GM12878 (cell line): ENCODE measurements at regions not wholly inside any gene's neighbourhood (a gene's known extent, or its start where the extent isn't known, plus 50 kb on each side); places are given as distances from the start of the nearest gene placed in this dataset.

Experiments used
- ATAC-seq: fragments of 200-7000 bp; cut with Tn5 transposase; 3 replicates; pipeline ENCODE4 v1.9.1; 2020; ENCODE audit warnings: mild to moderate bottlenecking, moderate library complexity
- BruUV-seq: library from RNA; stranded (reverse); fragments of 400-500 nt; replicated peaks from 2 replicates; lab custom pipeline; 2021; lab: Mats Ljungman, UMichigan
- CTCF ChIA-PET: fragments of 300-600 bp; sonication (Branson Sonifier 250); formaldehyde crosslinking; extraction: SDS; loops from one replicate; lab custom pipeline; 2021; ENCODE audit warnings: inconsistent platforms; lab: Yijun Ruan, JAX
- POLR2A ChIA-PET: fragments of 350-600 bp; formaldehyde crosslinking; extraction: SDS; loops from one replicate; lab custom pipeline; 2021; ENCODE audit warnings: inconsistent platforms; lab: Charles Lee
- RAD21 ChIA-PET: fragments of 300-600 bp; sonication (Branson Sonifier 250); formaldehyde crosslinking; loops from one replicate; lab custom pipeline; 2023; ENCODE audit warnings: antibody characterized with exemption; ENCODE audit not compliant: unreplicated experiment; lab: Charles Lee
- SMC1A ChIA-PET: fragments of 300-600 bp; sonication (Branson Sonifier 250); formaldehyde crosslinking; loops from one replicate; lab custom pipeline; 2023; ENCODE audit not compliant: unreplicated experiment, uncharacterized antibody; lab: Charles Lee
- DNase-seq: peaks from one replicate; pipeline ENCODE4 v3.0.0-alpha.2; 2011; ENCODE audit warnings: low read depth, low spot score
- FAIRE-seq: peaks from 3 replicates; lab custom pipeline; 2011; peaks lifted over from hg19 to GRCh38; lab: Jason Lieb, UNC
- H2AFZ ChIP-seq: 2 replicates; pipeline ENCODE4 v1.6.0; 2011; ENCODE audit warnings: low read depth, low read length, control low read depth; ENCODE audit not compliant: control insufficient read depth
- H3K27ac ChIP-seq: 2 replicates; pipeline ENCODE4 v1.5.1; 2011; ENCODE audit warnings: control low read depth; ENCODE audit not compliant: control insufficient read depth, insufficient read depth
- H3K27me3 ChIP-seq, 2 experiments: replicated peaks in 1 of 2; 2 replicates each; pipeline versions ENCODE4 v1.6.0 to v1.6.1; 2011; ENCODE audit warnings: low read length in 1 of 2; ENCODE audit not compliant: control insufficient read depth in 2 of 2, insufficient read depth in 2 of 2
- H3K36me3 ChIP-seq, 2 experiments: 2 replicates each; pipeline ENCODE4 v1.5.1; 2011; ENCODE audit warnings: low read length in 1 of 2; ENCODE audit not compliant: control insufficient read depth in 2 of 2, insufficient read depth in 2 of 2
- H3K4me1 ChIP-seq: 2 replicates; pipeline ENCODE4 v1.6.1; 2011; ENCODE audit warnings: mild to moderate bottlenecking, low read length, moderate library complexity, mixed read lengths; ENCODE audit not compliant: control insufficient read depth, insufficient read depth
- H3K4me2 ChIP-seq: 2 replicates; pipeline ENCODE4 v1.6.0; 2011; ENCODE audit warnings: control low read depth; ENCODE audit not compliant: control insufficient read depth, insufficient read depth
- H3K4me3 ChIP-seq: fragments of 200-600 bp; sonication (generic); 2 replicates; pipeline ENCODE4 v1.5.1; 2016
- H3K79me2 ChIP-seq: 2 replicates; pipeline ENCODE4 v1.6.0; 2011; ENCODE audit warnings: low read length; ENCODE audit not compliant: control insufficient read depth, insufficient read depth
- H3K9ac ChIP-seq: 2 replicates; pipeline ENCODE4 v1.8.0; 2011; ENCODE audit warnings: low read length, control low read depth, mixed read lengths; ENCODE audit not compliant: control insufficient read depth, insufficient read depth
- H3K9me3 ChIP-seq: replicated peaks from 3 replicates; pipeline ENCODE4 v1.5.1; 2011; ENCODE audit warnings: mild to moderate bottlenecking, low read length; ENCODE audit not compliant: control insufficient read depth, insufficient read depth
- H4K20me1 ChIP-seq: 2 replicates; pipeline ENCODE4 v1.6.0; 2011; ENCODE audit not compliant: control insufficient read depth, insufficient read depth
- LARP7 ChIP-seq: fragments of 450-650 bp; IDR thresholded peaks from 2 replicates; pipeline ENCODE4 v1.6.1; 2017; ENCODE audit warnings: mild to moderate bottlenecking
- RAD21 ChIP-seq: IDR thresholded peaks from 2 replicates; pipeline ENCODE4 v1.6.1; 2011; ENCODE audit warnings: mild to moderate bottlenecking, low read depth, low read length, moderate library complexity; ENCODE audit not compliant: insufficient read depth
- RB1 ChIP-seq: fragments of 450-650 bp; formaldehyde crosslinking; IDR thresholded peaks from 2 replicates; pipeline ENCODE4 v1.6.1; 2017; ENCODE audit warnings: mild to moderate bottlenecking, borderline replicate concordance
- RELA ChIP-seq: fragments of 450-650 bp; IDR thresholded peaks from 2 replicates; pipeline ENCODE4 v1.8.0; 2014; ENCODE audit warnings: borderline replicate concordance; ENCODE audit not compliant: partially characterized antibody
- WGBS: methylation state at CpG from one replicate; pipeline ENCODE4 v1.1.6; 2016; ENCODE audit warnings: low lambda C conversion rate; ENCODE audit not compliant: insufficient replicate concordance, insufficient coverage; ENCODE audit errors: missing lambda C conversion rate; 5-methylcytosine and 5-hydroxymethylcytosine counted together
- in situ Hi-C: fragments of 300-500 bp; cut with MboI; formaldehyde crosslinking; loops from 9 replicates; pipeline ENCODE4 v1.14.3; 2018; ENCODE audit warnings: mixed read lengths
- intact Hi-C: fragments of 100-400 bp; cut with micrococcal nuclease; formaldehyde crosslinking; loops from one replicate; pipeline ENCODE4 v1.14.2; 2022; ENCODE audit not compliant: unreplicated experiment
- TF ChIP-seq, protein P1 (sequence below): IDR thresholded peaks from 2 replicates; pipeline ENCODE4 v1.6.1; 2011; ENCODE audit warnings: low read depth, mild to moderate bottlenecking, low read length, moderate library complexity, borderline replicate concordance; ENCODE audit errors: extremely low read depth
- TF ChIP-seq, protein P2 (sequence below): fragments of 450-650 bp; IDR thresholded peaks from 2 replicates; pipeline ENCODE4 v1.6.1; 2016; ENCODE audit warnings: mild to moderate bottlenecking, moderate library complexity, borderline replicate concordance

GRCh38 chr4:35739308-35739707 lies 505.0 kb downstream of the ARAP2 start:
- POLR2A ChIA-PET = no interaction called here
- no peak; the same call in 1 of the 3 replicates for ATAC-seq
- H3K9me3 ChIP-seq = no peaks in the 10 kb centered on the region
- no TSS peak for BruUV-seq
- no peak for FAIRE-seq
- RAD21 ChIA-PET = interaction anchor here (0.8 kb wide), 1 partner anchor 331 kb away, joined by 3 read pairs; no protein-coding TSS in a partner anchor
- H3K79me2 ChIP-seq = no peaks in the 10 kb centered on the region
- no peak overlapping the region for H2AFZ ChIP-seq
- H3K4me2 ChIP-seq = no peak overlapping the region
- no peaks in the 10 kb centered on the region for H3K4me1 ChIP-seq
- SMC1A ChIA-PET = interaction anchor here (1.2 to 1.3 kb wide), 2 partner anchors 10 to 20 kb away, joined by 3 to 4 read pairs; no protein-coding TSS in a partner anchor
- in situ Hi-C loops = no loop called here
- no peak for DNase-seq
- H3K27ac ChIP-seq = no peak overlapping the region
- no peak overlapping the region for H3K4me3 ChIP-seq
- H3K36me3 ChIP-seq = no peaks in the 10 kb centered on the region
- intact Hi-C loops = no loop called here
- no peaks in the 10 kb centered on the region for H3K27me3 ChIP-seq
- TF ChIP-seq RELA = no peak
- TF ChIP-seq, protein P1, sequence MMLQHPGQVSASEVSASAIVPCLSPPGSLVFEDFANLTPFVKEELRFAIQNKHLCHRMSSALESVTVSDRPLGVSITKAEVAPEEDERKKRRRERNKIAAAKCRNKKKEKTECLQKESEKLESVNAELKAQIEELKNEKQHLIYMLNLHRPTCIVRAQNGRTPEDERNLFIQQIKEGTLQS = no peak
- TF ChIP-seq LARP7 = no peak
- no peak for TF ChIP-seq RB1
- no peak for TF ChIP-seq RAD21
- TF ChIP-seq, protein P2, sequence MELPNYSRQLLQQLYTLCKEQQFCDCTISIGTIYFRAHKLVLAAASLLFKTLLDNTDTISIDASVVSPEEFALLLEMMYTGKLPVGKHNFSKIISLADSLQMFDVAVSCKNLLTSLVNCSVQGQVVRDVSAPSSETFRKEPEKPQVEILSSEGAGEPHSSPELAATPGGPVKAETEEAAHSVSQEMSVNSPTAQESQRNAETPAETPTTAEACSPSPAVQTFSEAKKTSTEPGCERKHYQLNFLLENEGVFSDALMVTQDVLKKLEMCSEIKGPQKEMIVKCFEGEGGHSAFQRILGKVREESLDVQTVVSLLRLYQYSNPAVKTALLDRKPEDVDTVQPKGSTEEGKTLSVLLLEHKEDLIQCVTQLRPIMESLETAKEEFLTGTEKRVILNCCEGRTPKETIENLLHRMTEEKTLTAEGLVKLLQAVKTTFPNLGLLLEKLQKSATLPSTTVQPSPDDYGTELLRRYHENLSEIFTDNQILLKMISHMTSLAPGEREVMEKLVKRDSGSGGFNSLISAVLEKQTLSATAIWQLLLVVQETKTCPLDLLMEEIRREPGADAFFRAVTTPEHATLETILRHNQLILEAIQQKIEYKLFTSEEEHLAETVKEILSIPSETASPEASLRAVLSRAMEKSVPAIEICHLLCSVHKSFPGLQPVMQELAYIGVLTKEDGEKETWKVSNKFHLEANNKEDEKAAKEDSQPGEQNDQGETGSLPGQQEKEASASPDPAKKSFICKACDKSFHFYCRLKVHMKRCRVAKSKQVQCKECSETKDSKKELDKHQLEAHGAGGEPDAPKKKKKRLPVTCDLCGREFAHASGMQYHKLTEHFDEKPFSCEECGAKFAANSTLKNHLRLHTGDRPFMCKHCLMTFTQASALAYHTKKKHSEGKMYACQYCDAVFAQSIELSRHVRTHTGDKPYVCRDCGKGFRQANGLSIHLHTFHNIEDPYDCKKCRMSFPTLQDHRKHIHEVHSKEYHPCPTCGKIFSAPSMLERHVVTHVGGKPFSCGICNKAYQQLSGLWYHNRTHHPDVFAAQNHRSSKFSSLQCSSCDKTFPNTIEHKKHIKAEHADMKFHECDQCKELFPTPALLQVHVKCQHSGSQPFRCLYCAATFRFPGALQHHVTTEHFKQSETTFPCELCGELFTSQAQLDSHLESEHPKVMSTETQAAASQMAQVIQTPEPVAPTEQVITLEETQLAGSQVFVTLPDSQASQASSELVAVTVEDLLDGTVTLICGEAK = no peak
- CTCF ChIA-PET = no interaction called here
- 0% methylated on average over 3 of the region's 3 CpGs for WGBS
- H4K20me1 ChIP-seq = no peaks in the 10 kb centered on the region
- no peak overlapping the region for H3K9ac ChIP-seq
